GM18951 (cell line): ENCODE measurements at regions not wholly inside any gene's neighbourhood (a gene's known extent, or its start where the extent isn't known, plus 50 kb on each side); places are given as distances from the start of the nearest gene placed in this dataset.

ENCODE experiments used
- POLR2A ChIP-seq: IDR thresholded peaks from 4 replicates; pipeline ENCODE4 v1.6.1; 2011; ENCODE audit warnings: mild to moderate bottlenecking; ENCODE audit not compliant: insufficient read length, insufficient read depth; ENCODE audit errors: extremely low read depth
- in situ Hi-C: fragments of 300-500 bp; cut with MboI; formaldehyde crosslinking; loops from one replicate; pipeline ENCODE4 v1.12.0; 2022; ENCODE audit warnings: low sequenced_read_pairs, mixed read lengths, inconsistent platforms; ENCODE audit not compliant: unreplicated experiment

GRCh38 chr22:49022816-49023160, 804.9 kb downstream of the BRD1 start:
- TF ChIP-seq POLR2A: no peak
- in situ Hi-C loops: no loop called here

GRCh38 chr22:49021926-49022815, 805.5 kb downstream of the BRD1 start:
- TF ChIP-seq POLR2A: no peak
- in situ Hi-C loops: no loop called here

- in situ Hi-C loops: no loop called here
- TF ChIP-seq POLR2A: no peak
These were observed 806.3 kb downstream of the BRD1 start for GRCh38 chr22:49021131-49021925.

GRCh38 chr22:49019737-49020713, 807.6 kb downstream of the BRD1 start:
- no peak for TF ChIP-seq POLR2A
- in situ Hi-C loops: no loop called here

GRCh38 chr22:49018601-49019000, 809.1 kb downstream of the BRD1 start:
- in situ Hi-C loops: no loop called here
- no peak for TF ChIP-seq POLR2A

GRCh38 chr22:49017482-49018329, 810.0 kb downstream of the BRD1 start:
- TF ChIP-seq POLR2A: no peak
- in situ Hi-C loops: no loop called here

GRCh38 chr22:49016909-49017481, 810.7 kb downstream of the BRD1 start:
- no peak for TF ChIP-seq POLR2A

GRCh38 chr22:49015993-49016908, 811.4 kb downstream of the BRD1 start:
- TF ChIP-seq POLR2A: no peak
- in situ Hi-C loops: no loop called here

More at GRCh38 chr22:49016909-49017481, 810.7 kb downstream of the BRD1 start:
- in situ Hi-C loops: no loop called here

GRCh38 chr22:49015459-49015858, 812.2 kb downstream of the BRD1 start:
- no peak for TF ChIP-seq POLR2A
- in situ Hi-C loops: no loop called here

- in situ Hi-C loops: no loop called here
- no peak for TF ChIP-seq POLR2A
These were observed 813.2 kb downstream of the BRD1 start for GRCh38 chr22:49014227-49015201.
